Urinary bladder (tissue), 3 donors: ENCODE measurements at regions not wholly inside any gene's neighbourhood (a gene's known extent, or its start where the extent isn't known, plus 50 kb on each side); places are given as distances from the start of the nearest gene placed in this dataset.

Experiments used
- DNase-seq: peaks from one replicate; pipeline ENCODE4 v3.0.0-alpha.2; 2015; ENCODE audit errors: extremely low spot score
- H3K27ac ChIP-seq: one replicate; pipeline ENCODE4 v1.5.1; 2013; ENCODE audit warnings: low read depth, mild to moderate bottlenecking, moderate library complexity
- H3K36me3 ChIP-seq: one replicate; pipeline ENCODE4 v1.6.1; 2013; ENCODE audit warnings: mild to moderate bottlenecking, moderate library complexity; ENCODE audit not compliant: insufficient read depth
- H3K4me1 ChIP-seq: one replicate; pipeline ENCODE4 v1.6.1; 2013; ENCODE audit warnings: mild to moderate bottlenecking, moderate library complexity; ENCODE audit not compliant: insufficient read depth
- H3K4me3 ChIP-seq: one replicate; pipeline ENCODE4 v1.5.1; 2013; ENCODE audit warnings: low read depth, low read length
- WGBS: extraction: QIAGEN DNeasy Blood & Tissue Kit; methylation state at CpG from one replicate; pipeline ENCODE4 v1.1.7; 2013; 5-methylcytosine and 5-hydroxymethylcytosine counted together
- donor health status: healthy with polysubstance abuse.
- donor health status: healthy.

DNA sequence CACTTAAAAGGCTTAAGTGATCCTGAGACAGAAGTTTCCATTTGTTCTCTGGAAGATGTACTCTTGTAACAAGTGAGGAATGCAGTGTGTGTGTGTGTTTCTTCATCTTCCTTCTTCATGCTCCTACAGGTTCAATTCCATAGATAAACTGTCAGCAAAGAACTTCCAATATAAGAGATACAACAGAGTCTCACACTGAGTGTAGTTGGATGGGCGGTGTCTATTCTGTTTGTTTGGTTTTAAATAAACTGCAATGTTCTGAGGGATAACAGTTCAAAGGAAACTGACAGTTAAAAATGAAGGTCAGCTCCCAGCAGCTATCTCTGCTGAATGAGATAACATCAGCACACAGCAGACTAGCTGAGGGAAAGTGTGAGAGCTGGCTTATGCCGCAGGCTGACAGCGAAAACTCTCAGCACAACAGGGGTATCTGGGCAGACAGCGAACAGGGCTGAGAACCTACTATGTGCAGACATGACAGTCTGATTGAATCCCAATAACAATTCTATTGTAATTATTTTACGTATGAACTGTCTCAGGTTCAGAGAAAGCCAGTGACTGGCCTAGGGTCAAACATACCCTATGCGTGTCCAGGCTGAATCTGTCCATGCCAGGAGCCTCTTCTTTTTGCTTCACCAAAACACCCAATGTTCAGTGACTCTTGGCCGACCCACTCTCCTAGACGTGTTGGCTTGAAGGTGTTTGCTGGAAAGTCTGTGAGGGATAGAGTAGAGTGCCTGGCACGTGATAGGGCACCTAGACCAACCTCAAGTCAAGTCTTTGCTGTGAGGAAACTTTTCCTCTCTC is 201.9 kb upstream of the TRIB2 start:
- H3K36me3 ChIP-seq = no peaks in the 10 kb centered on the region
- WGBS = 60% methylated on average over 9 of the region's 9 CpGs
- no peak for DNase-seq
- no peak overlapping the region for H3K27ac ChIP-seq
- H3K4me3 ChIP-seq = no peak overlapping the region
- H3K4me1 ChIP-seq = no peaks in the 10 kb centered on the region

DNA sequence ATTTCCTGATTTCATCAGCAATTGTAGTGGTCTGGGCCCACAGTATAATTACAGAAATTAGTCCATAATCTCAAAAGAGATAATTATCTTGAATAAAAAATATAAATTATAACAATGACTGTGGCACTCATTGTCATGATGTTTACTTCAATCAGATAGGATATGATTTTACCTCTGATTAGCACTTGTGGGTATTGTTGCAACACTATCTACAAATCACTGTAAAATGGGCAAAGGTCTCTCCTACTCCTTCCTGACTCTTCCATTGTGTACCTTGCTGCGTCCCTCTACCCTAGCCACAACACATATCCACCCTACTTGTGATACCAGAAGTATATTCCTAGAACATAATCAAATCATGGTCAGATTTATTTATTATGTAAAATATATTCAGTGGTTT is 200.9 kb upstream of the TRIB2 start:
- Histone ChIP-seq H3K36me3 (no peaks in the 10 kb centered on the region), H3K4me3 (no peak overlapping the region), H3K27ac (no peak overlapping the region), H3K4me1 (no peaks in the 10 kb centered on the region)
- DNase-seq = no peak
- 0% methylated on average over 1 of the region's 1 CpG for WGBS

DNA sequence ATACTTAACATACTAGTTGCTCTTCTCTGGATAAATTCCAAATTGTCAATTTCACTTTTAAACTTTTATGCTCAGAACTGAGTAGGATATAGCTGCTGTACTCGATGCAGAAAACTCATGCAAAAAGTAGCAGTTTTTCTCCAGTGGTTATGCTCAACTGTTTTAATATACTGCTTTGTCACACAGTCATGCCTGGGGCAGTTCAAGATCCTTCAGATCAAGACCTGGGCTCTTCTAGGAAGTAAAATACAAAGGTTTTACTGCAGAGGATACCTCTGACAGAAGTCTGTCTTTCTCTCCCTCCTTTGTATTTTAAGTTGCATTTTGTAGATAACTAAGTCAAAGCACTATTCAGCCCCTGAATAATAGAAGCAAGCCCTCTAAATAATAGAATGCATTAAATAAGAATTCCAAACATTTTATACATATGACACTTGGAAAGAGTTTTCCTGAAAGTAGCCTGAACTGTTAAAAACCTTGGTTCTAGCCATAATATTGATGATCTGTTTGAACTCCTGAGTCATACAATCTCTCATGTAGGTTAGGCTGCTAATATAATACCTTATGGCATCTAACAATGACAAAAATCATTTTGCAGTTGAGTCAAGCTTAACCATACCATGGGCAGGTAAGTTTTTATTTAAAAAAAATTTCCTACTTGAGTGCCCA is 183.3 kb upstream of the TRIB2 start:
- Histone ChIP-seq H3K36me3 (no peaks in the 10 kb centered on the region), H3K4me1 (no peaks in the 10 kb centered on the region), H3K4me3 (no peak overlapping the region), H3K27ac (no peak overlapping the region)
- DNase-seq = no peak
- 53% methylated on average over 1 of the region's 1 CpG for WGBS

DNA sequence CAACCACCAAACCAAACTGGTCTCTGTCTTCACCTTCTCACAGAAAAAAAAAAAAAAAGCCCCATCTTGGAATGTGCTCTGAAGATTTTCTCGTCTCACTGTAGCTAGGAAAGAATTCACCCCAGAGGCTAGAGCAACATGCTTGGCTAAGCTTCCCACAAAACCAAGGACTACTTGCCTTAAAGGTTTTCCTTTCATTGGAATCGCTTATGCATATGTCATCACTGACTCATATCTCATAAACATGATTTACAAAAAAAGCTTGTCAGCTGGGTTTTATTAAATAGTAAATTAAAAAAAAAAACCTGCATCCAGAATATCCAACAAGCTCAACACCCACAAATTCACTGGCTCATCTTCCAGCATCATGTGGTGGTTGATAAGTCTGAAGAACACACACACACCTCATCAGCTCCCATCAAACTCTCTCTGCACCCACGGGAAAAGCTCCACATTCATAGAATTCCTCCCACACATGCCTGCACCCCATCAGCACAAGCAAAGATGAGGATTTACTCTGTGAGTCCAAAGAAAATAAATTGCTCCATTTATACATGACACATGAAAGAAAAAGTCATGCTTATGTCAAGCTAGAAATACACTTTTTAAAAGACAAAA is 182.0 kb upstream of the TRIB2 start:
- DNase-seq = no peak
- Histone ChIP-seq H3K36me3 (no peaks in the 10 kb centered on the region), H3K27ac (no peak overlapping the region), H3K4me3 (no peak overlapping the region), H3K4me1 (no peaks in the 10 kb centered on the region)
- WGBS = 21% methylated on average over 3 of the region's 3 CpGs

DNA sequence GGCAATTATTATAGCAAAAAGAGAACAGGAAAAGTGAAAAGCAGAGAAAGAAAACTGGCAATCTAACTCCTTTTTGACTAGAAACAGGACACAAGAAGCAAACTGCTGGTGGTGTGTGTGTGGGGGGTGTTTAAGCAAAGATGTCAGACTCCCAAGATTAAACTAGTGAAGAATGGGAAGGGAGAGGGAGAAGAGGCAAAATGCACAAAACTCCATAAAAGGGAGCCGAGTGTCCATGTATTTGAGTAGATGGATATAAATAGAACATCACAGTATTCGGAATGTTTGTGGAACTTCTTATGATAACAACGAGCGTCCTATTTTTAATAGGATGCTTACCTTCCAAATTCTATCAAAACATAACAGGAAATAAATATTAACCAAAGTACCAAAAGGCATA is 179.8 kb upstream of the TRIB2 start:
- no peaks in the 10 kb centered on the region for H3K4me1 ChIP-seq
- no peak for DNase-seq
- no peak overlapping the region for H3K4me3 ChIP-seq
- no peaks in the 10 kb centered on the region for H3K36me3 ChIP-seq
- H3K27ac ChIP-seq = no peak overlapping the region
- 31% methylated on average over 4 of the region's 4 CpGs for WGBS

DNA sequence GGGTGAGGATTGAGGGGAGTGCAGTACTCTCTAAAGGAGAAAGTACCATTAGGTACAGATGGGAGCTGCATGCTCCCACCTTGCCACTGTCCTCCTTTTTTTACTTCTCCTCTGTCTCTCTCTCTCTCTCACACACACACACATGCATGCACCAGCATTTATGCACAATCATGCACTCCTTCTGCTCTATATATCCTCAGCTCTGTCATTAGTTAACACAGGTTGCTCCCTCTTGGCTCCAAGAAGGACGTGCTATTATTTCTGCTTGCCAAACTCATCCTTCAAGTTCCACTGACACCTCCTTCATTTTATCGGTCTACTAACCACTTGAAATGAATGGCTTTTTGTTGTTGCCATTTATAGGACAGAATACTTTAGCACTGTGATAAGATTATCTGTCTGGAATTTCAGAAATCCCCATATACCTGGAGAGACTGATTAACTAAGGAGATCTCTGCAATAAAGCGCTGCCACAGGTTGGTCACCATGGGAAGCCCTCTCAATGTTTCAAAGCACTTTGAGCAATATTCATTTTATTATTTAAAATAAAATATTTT is 178.5 kb upstream of the TRIB2 start:
- Histone ChIP-seq H3K4me3 (no peak overlapping the region), H3K4me1 (no peaks in the 10 kb centered on the region), H3K36me3 (no peaks in the 10 kb centered on the region), H3K27ac (no peak overlapping the region)
- 77% methylated on average over 3 of the region's 3 CpGs for WGBS
- DNase-seq = no peak

DNA sequence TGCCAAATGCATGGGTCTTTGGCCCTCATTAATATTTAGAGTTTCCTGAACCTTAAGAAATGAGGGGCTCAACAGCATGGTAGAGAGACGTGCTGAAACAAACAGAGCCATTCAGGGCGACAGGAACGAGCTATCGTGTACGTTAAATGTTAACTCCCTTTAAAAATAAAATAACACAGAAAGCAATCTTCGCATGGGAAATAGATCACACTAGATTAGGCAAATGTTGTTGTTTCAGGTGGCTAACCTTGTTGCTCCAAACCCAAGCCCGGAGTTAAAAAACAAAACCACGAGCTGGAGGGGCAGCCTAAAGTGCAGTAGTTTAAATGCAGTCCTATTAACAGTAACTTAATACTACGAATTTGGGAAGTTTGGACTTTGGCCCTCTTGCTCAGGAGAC is 177.4 kb upstream of the TRIB2 start:
- Histone ChIP-seq H3K4me3 (no peak overlapping the region), H3K27ac (no peak overlapping the region), H3K36me3 (no peaks in the 10 kb centered on the region), H3K4me1 (no peaks in the 10 kb centered on the region)
- no peak for DNase-seq
- WGBS = 89% methylated on average over 9 of the region's 9 CpGs

DNA sequence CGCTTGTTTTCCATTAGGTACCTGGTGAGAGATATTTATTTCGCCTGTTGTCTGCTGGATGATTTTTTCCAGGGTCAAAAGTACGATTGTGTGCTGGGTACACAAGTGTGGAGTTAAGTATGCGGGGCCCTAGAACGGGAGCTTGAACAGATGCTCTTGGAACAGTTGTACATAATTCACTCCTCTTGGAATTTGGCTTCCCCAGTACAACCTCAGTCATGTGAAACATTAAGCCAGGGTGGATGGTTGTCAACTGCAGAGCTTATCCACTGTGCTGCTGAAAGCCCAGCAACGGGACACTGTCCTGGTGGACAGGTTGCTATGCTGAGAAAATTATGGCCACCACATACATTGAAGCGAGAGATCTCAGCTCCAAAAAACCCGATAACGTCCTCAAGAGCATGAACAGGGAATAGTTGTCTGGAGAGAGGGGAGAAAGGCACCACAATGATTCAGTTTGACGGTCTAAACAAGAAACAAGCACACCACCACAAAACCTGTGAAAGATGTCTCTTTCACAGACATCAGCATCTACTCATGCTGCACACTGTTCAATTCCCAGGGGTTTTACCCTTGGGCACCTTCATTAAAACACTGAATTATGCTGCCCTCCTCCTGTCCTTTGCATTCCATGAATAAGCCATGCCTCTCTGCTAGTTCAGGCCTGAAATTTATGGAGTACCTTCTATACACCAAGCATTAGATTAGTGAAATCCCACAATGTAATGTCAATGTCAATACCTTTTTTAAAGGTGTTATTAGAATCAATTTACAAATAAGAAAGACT is 176.8 kb upstream of the TRIB2 start:
- Histone ChIP-seq H3K36me3 (no peaks in the 10 kb centered on the region), H3K4me3 (no peak overlapping the region), H3K27ac (no peak overlapping the region), H3K4me1 (no peaks in the 10 kb centered on the region)
- DNase-seq = no peak
- 76% methylated on average over 10 of the region's 10 CpGs for WGBS

DNA sequence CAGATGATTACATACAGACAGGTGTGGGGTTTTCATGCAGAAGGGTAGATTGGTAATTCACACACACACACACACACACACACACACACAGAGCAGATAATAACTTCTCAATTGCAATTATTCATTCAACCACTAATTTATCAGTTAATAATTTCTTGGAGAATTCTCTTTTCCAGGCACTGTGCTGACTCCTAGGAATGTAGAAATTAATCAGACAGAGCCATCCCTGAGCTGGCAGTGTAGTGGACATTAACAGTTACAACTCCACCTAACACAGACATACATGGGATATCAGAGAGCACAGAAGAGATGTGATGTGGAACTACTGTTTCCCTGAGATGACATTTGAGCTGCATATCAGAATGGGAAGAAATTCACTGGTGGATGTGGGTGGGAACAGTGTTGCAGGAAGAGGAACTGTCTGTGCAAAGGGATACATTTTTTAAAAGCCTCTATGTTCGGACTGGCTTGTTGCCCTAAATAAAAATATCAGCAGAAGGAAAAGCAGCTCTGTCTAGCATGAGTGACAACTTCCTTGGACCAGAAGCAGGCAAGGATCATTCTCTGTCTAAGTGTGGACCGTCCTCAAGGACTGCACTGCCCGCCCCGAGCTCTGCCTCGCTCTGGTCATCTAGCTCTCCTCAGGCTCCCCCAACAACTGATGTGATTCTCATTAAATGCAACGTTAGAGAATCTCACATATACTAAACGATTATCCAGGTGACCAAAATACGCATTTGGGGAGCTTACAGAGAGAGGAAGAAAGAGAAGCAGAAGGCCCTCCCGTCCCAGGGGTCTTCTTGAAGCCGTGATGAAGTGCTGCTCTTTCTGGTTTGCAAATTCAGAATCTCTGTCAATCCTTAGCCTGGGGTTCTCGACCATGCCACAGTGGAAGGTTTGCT is 173.4 kb upstream of the TRIB2 start:
- no peaks in the 10 kb centered on the region for H3K4me1 ChIP-seq
- WGBS = 81% methylated on average over 11 of the region's 11 CpGs
- H3K36me3 ChIP-seq = no peaks in the 10 kb centered on the region
- no peak for DNase-seq
- no peak overlapping the region for H3K4me3 ChIP-seq
- H3K27ac ChIP-seq = no peak overlapping the region

DNA sequence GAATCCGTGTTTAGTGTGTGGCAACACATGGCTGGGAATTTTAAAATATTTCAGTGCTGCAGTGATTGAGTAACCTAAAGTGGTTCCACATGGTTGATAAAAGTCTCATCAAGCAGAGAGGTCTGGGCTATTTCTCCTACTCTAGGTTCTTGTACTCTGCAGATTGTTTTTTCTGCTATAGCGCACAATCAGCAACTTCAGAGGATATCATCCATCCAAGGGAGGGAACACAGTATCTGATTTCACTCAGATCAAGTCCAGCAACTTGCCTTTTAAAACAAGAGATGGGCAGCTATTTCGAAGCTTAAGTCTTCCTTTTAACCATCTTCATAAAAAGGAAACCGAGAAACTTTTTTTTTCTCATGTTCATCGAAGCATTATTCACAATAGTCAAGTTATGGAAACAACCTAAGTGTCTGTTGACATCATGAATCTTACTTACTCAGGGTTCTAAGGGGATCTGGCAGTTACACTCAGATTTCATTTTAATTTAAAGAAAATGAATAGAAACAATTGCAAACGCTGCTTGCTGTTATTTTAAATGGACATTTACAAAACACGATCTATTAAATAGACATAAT is 172.7 kb upstream of the TRIB2 start:
- Histone ChIP-seq H3K27ac (no peak overlapping the region), H3K4me3 (no peak overlapping the region), H3K36me3 (no peaks in the 10 kb centered on the region), H3K4me1 (no peaks in the 10 kb centered on the region)
- DNase-seq = no peak
- 84% methylated on average over 7 of the region's 7 CpGs for WGBS

DNA sequence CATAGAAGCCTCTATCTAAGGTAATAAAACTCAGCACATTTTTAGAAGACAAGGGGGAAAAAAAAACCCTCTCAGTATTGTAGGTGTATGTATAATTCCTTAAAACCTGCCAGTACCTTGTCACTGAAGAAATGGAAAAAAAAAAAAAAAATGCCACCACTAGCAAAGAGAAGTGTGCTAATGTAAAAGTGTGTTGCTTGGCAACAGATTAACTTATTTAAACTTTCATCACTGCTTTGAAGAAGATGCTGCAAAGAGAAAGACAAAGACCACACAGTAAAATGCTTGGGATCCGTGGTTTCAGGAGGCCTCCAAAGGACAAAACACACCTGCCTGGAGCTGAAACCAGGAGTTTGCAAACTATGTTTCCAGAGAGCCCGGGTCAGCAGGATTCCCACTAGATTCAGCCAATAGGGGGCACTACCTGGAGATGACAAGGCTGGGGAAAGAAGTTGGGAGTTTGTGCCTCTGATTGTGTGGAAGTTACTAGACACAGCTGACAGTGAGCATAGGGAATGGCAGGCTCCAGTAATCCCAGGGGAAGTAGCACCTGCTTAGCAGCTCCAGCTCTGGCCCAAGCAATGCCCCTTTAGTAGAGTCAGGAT is 169.1 kb upstream of the TRIB2 start:
- WGBS = 83% methylated on average over 2 of the region's 2 CpGs
- no peaks in the 10 kb centered on the region for H3K36me3 ChIP-seq
- no peak overlapping the region for H3K4me3 ChIP-seq
- no peaks in the 10 kb centered on the region for H3K4me1 ChIP-seq
- no peak overlapping the region for H3K27ac ChIP-seq
- DNase-seq = no peak

DNA sequence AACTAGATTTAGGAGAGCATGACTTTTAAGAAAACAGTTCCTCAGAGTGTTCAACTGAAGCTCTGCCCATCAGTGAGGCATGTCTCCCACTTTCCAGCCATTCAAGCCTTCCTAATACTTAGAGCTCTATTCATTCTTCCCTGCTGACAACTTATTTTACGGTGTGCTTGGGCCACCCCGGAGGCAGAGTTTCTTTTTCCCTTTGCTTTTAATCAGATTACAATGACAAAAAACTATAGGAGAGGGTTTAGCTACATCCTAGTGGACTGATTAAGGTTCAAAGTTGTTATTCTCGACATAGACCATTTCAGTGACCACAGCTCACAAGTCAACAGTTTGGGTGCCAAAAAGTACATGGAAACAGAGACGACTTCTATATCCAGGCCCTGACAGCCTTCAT is 167.8 kb upstream of the TRIB2 start:
- WGBS = 76% methylated on average over 4 of the region's 4 CpGs
- no peak for DNase-seq
- Histone ChIP-seq H3K4me3 (no peak overlapping the region), H3K4me1 (no peaks in the 10 kb centered on the region), H3K27ac (no peak overlapping the region), H3K36me3 (no peaks in the 10 kb centered on the region)
